ENCODE measurements at regions not wholly inside any gene's neighbourhood (a gene's known extent, or its start where the extent isn't known, plus 50 kb on each side); places are given as distances from the start of the nearest gene placed in this dataset.
A peak's percentile ranks its signal among the peaks of the same experiment; 100 is the strongest.

- TF ChIP-seq, protein P1, sequence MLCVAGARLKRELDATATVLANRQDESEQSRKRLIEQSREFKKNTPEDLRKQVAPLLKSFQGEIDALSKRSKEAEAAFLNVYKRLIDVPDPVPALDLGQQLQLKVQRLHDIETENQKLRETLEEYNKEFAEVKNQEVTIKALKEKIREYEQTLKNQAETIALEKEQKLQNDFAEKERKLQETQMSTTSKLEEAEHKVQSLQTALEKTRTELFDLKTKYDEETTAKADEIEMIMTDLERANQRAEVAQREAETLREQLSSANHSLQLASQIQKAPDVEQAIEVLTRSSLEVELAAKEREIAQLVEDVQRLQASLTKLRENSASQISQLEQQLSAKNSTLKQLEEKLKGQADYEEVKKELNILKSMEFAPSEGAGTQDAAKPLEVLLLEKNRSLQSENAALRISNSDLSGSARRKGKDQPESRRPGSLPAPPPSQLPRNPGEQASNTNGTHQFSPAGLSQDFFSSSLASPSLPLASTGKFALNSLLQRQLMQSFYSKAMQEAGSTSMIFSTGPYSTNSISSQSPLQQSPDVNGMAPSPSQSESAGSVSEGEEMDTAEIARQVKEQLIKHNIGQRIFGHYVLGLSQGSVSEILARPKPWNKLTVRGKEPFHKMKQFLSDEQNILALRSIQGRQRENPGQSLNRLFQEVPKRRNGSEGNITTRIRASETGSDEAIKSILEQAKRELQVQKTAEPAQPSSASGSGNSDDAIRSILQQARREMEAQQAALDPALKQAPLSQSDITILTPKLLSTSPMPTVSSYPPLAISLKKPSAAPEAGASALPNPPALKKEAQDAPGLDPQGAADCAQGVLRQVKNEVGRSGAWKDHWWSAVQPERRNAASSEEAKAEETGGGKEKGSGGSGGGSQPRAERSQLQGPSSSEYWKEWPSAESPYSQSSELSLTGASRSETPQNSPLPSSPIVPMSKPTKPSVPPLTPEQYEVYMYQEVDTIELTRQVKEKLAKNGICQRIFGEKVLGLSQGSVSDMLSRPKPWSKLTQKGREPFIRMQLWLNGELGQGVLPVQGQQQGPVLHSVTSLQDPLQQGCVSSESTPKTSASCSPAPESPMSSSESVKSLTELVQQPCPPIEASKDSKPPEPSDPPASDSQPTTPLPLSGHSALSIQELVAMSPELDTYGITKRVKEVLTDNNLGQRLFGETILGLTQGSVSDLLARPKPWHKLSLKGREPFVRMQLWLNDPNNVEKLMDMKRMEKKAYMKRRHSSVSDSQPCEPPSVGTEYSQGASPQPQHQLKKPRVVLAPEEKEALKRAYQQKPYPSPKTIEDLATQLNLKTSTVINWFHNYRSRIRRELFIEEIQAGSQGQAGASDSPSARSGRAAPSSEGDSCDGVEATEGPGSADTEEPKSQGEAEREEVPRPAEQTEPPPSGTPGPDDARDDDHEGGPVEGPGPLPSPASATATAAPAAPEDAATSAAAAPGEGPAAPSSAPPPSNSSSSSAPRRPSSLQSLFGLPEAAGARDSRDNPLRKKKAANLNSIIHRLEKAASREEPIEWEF (CRISPR knock-in tag; IDR thresholded peaks at IDR 0.05), result no peak
- TF ChIP-seq MAX (CRISPR knock-in tag; IDR thresholded peaks at IDR 0.05) (no peak), FOXA3 (CRISPR knock-in tag; conservative IDR thresholded peaks at IDR 0.05 in 1 of 2, IDR thresholded peaks at IDR 0.05 in 1 of 2) (peak in 1 of 2 experiments; percentile 73; a peak in 2 of 4 replicates), NFXL1 (CRISPR knock-in tag; IDR thresholded peaks at IDR 0.05) (no peak), HDAC2 (IDR thresholded peaks at IDR 0.05) (peak; percentile 54; the same call in 1 of the 2 replicates), SOX6 (IDR thresholded peaks at IDR 0.05) (peak; percentile 68; the same call in 1 of the 2 replicates), TAF9B (IDR thresholded peaks at IDR 0.05; ENCODE audit: partially characterized antibody) (no peak), ARID3A (IDR thresholded peaks at IDR 0.05; ENCODE audit: borderline replicate concordance, low read depth, low read length) (no peak), TAF1 (IDR thresholded peaks at IDR 0.05; ENCODE audit: control insufficient read depth, extremely low read depth, insufficient read depth, low read length, severe bottlenecking) (no peak), FOXK2 (conservative IDR thresholded peaks at IDR 0.05 in 1 of 2, IDR thresholded peaks at IDR 0.05 in 1 of 2; ENCODE audit: low read depth in 2 of 2) (no peak), CBFA2T3 (IDR thresholded peaks at IDR 0.05) (peak; percentile 77), PRMT5 (CRISPR knock-in tag; IDR thresholded peaks at IDR 0.05) (no peak), ZNF140 (CRISPR knock-in tag; IDR thresholded peaks at IDR 0.05) (no peak), ZNF780A (CRISPR knock-in tag; IDR thresholded peaks at IDR 0.05) (no peak), GATA2 (CRISPR knock-in tag; IDR thresholded peaks at IDR 0.05) (no peak), CBFA2T2 (conservative IDR thresholded peaks at IDR 0.05) (peak; percentile 55), RUNX1 (IDR thresholded peaks at IDR 0.05; ENCODE audit: low read depth) (no peak), COPS2 (conservative IDR thresholded peaks at IDR 0.05) (no peak), PML (IDR thresholded peaks at IDR 0.05; ENCODE audit: low read length) (peak; percentile 63; the same call in 1 of the 2 replicates), BMI1 (IDR thresholded peaks at IDR 0.05; ENCODE audit: low read length) (no peak), PHB2 (IDR thresholded peaks at IDR 0.05; ENCODE audit: low read depth) (no peak), BDP1 (IDR thresholded peaks at IDR 0.05; ENCODE audit: insufficient read depth, insufficient read length) (no peak), ILF3 (IDR thresholded peaks at IDR 0.05; ENCODE audit: borderline replicate concordance) (no peak)
- TF ChIP-seq, protein P2, sequence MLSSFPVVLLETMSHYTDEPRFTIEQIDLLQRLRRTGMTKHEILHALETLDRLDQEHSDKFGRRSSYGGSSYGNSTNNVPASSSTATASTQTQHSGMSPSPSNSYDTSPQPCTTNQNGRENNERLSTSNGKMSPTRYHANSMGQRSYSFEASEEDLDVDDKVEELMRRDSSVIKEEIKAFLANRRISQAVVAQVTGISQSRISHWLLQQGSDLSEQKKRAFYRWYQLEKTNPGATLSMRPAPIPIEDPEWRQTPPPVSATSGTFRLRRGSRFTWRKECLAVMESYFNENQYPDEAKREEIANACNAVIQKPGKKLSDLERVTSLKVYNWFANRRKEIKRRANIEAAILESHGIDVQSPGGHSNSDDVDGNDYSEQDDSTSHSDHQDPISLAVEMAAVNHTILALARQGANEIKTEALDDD (IDR thresholded peaks at IDR 0.05), result no peak
Measured at GRCh38 chr2:219728991-219729487, 101.6 kb downstream of the SLC4A3 start (continued).

All from K562 (cell line).